ENCODE measurements at regions not wholly inside any gene's neighbourhood (a gene's known extent, or its start where the extent isn't known, plus 50 kb on each side); places are given as distances from the start of the nearest gene placed in this dataset.

- no peaks in the 10 kb centered on the region for H3K23me2 ChIP-seq (ENCODE audit: low read depth, low read length)
- CTCF ChIA-PET (ENCODE audit: partially characterized antibody) = interaction anchor here (0.6 to 1.9 kb wide), 6 partner anchors 10 to 612 kb away, joined by 3 to 8 read pairs (median 3); no protein-coding TSS in a partner anchor
- H2AK5ac ChIP-seq (ENCODE audit: low read depth, low read length) = no peak overlapping the region
- no peak overlapping the region for H3K27ac ChIP-seq (ENCODE audit: low read depth, low read length)
- FAIRE-seq = no peak
- no peak overlapping the region for H3K23ac ChIP-seq (ENCODE audit: insufficient read length)
- H2BK12ac ChIP-seq (ENCODE audit: low read depth, low read length) = no peak overlapping the region
- 90% methylated on average over 3 of the region's 3 CpGs; no CpG with 5 or more reads in 1 of the 2 experiments for WGBS, 2 experiments (ENCODE audit: extremely low coverage in 1 of 2, insufficient coverage in 1 of 2, insufficient read length in 1 of 2, insufficient replicate concordance in 2 of 2, low coverage in 1 of 2, low lambda C conversion rate in 2 of 2, missing lambda C conversion rate in 1 of 2)
- H3K9ac ChIP-seq (replicated peaks in 1 of 4; ENCODE audit: extremely low read depth in 1 of 4, low read depth in 3 of 4, low read length in 3 of 4) = no peak overlapping the region
- no peak overlapping the region for H2BK120ac ChIP-seq (replicated peaks; ENCODE audit: low read depth, low read length)
- H2AFZ ChIP-seq (ENCODE audit: low read length) = no peak overlapping the region
- H3K9me3 ChIP-seq (ENCODE audit: insufficient read depth in 2 of 2, low read depth in 1 of 2, low read length in 1 of 2) = no peaks in the 10 kb centered on the region
- POLR2A ChIA-PET (ENCODE audit: partially characterized antibody) = no interaction called here
- no peaks in the 10 kb centered on the region for H3K36me3 ChIP-seq (ENCODE audit: control insufficient read depth in 2 of 4, insufficient read depth in 4 of 4, low read length in 3 of 4)
- H3K4me3 ChIP-seq (ENCODE audit: extremely low read depth in 1 of 4, insufficient read depth in 2 of 4, low read depth in 3 of 4, low read length in 4 of 4) = no peak overlapping the region
- no peak overlapping the region for H2BK20ac ChIP-seq (ENCODE audit: low read length)
- H4K20me1 ChIP-seq (replicated peaks in 1 of 2; ENCODE audit: control insufficient read depth in 1 of 2, insufficient read depth in 2 of 2, low read length in 2 of 2) = no peaks in the 10 kb centered on the region
- no peak overlapping the region for H3K56ac ChIP-seq (replicated peaks; ENCODE audit: insufficient read length, low read depth, low read length)
- peaks cover 0 to under 1% (median 0%) of the 10 kb centered on the region in 4 experiments; a peak in 1 of 7 replicates for H3K4me1 ChIP-seq (replicated peaks in 1 of 4; ENCODE audit: control insufficient read depth in 3 of 4, insufficient read depth in 4 of 4, low read length in 3 of 4)
- no peak overlapping the region for H3K14ac ChIP-seq (ENCODE audit: insufficient read length)
- H3K79me1 ChIP-seq (ENCODE audit: low read depth, low read length) = no peaks in the 10 kb centered on the region
- no peak overlapping the region for H3K4ac ChIP-seq (replicated peaks; ENCODE audit: insufficient read length, low read depth, low read length)
- no peak overlapping the region for H3K18ac ChIP-seq (ENCODE audit: extremely low read depth, low read length)
- H3K79me2 ChIP-seq (ENCODE audit: control insufficient read depth in 1 of 2, insufficient read depth in 2 of 2, low read length in 2 of 2) = no peaks in the 10 kb centered on the region
- H3K27me3 ChIP-seq (replicated peaks in 1 of 4; ENCODE audit: control insufficient read depth in 3 of 4, extremely low read depth in 1 of 4, insufficient read depth in 3 of 4, low read length in 3 of 4) = no peaks in the 10 kb centered on the region
- no peak for TF ChIP-seq EGR1 (IDR thresholded peaks at IDR 0.05; ENCODE audit: borderline replicate concordance, low read depth, low read length)
- no peak for TF ChIP-seq POU5F1 (IDR thresholded peaks at IDR 0.05; ENCODE audit: low read depth, low read length)
- no peak for TF ChIP-seq ASH2L (IDR thresholded peaks at IDR 0.05; ENCODE audit: low read length)
- no peak for TF ChIP-seq EP300 (IDR thresholded peaks at IDR 0.05; ENCODE audit: borderline replicate concordance in 1 of 2, low read depth in 2 of 2, low read length in 2 of 2)
- no peak for TF ChIP-seq USF2 (IDR thresholded peaks at IDR 0.05; ENCODE audit: low read length)
- TF ChIP-seq GTF2F1 (IDR thresholded peaks at IDR 0.05; ENCODE audit: borderline replicate concordance, low read depth, low read length) = no peak
- TF ChIP-seq CTBP2 (IDR thresholded peaks at IDR 0.05; ENCODE audit: borderline replicate concordance, insufficient read depth, insufficient read length, low read length) = no peak
- TF ChIP-seq POLR2A (IDR thresholded peaks at IDR 0.05; ENCODE audit: control extremely low read depth in 1 of 2, low read depth in 2 of 2, low read length in 2 of 2) = no peak
- TF ChIP-seq EZH2 (IDR thresholded peaks at IDR 0.05; ENCODE audit: low read depth, low read length, severe bottlenecking) = no peak
- TF ChIP-seq PHF8 (conservative IDR thresholded peaks at IDR 0.05; ENCODE audit: low read depth, low read length) = no peak
- no peak for TF ChIP-seq CEBPB (IDR thresholded peaks at IDR 0.05; ENCODE audit: low read depth, low read length)
- no peak for TF ChIP-seq TEAD4 (IDR thresholded peaks at IDR 0.05; ENCODE audit: low read depth, low read length)
- TF ChIP-seq MAFK (IDR thresholded peaks at IDR 0.05; ENCODE audit: low read depth, low read length) = no peak
- no peak for TF ChIP-seq SIRT6 (IDR thresholded peaks at IDR 0.05; ENCODE audit: low read length)
- H4K8ac ChIP-seq (ENCODE audit: extremely low read depth, insufficient read depth, low read length) = no peak overlapping the region
- H3K4me2 ChIP-seq (ENCODE audit: insufficient read depth in 1 of 2, low read depth in 2 of 2, low read length in 2 of 2) = no peak overlapping the region
- DNase-seq (ENCODE audit: low read depth in 1 of 2, low spot score in 2 of 2) = no peak
- no peak overlapping the region for H4K91ac ChIP-seq (replicated peaks; ENCODE audit: insufficient read length, low read length)
- H4K5ac ChIP-seq (ENCODE audit: insufficient read length, low read depth, low read length) = no peak overlapping the region
- no peak overlapping the region for H2BK15ac ChIP-seq (ENCODE audit: low read length)
- no peak overlapping the region for H2BK5ac ChIP-seq (ENCODE audit: low read depth, low read length)
Observed at GRCh38 chr11:122175306-122175705, 59.3 kb upstream of the BLID start.

Measured in H1 (cell line).